ENCODE measurements at regions not wholly inside any gene's neighbourhood (a gene's known extent, or its start where the extent isn't known, plus 50 kb on each side); places are given as distances from the start of the nearest gene placed in this dataset.

GRCh38 chr4:82031376-82031927, 342.3 kb downstream of the HNRNPD start:
- no peak for DNase-seq (ENCODE audit: low read depth)

- no peak for DNase-seq (ENCODE audit: low read depth)
Measured at GRCh38 chr4:82017680-82018079, 356.1 kb downstream of the HNRNPD start.

- DNase-seq (ENCODE audit: low read depth): no peak
Measured at GRCh38 chr4:82005158-82005557, 368.6 kb downstream of the HNRNPD start.

GRCh38 chr4:81997313-81997712, 376.5 kb downstream of the HNRNPD start:
- no peak for DNase-seq (ENCODE audit: low read depth)

GRCh38 chr4:81990898-81991297, 382.9 kb downstream of the HNRNPD start:
- no peak for DNase-seq (ENCODE audit: low read depth)

- no peak for DNase-seq (ENCODE audit: low read depth)
Measured at GRCh38 chr4:81990211-81990610, 383.6 kb downstream of the HNRNPD start.

- DNase-seq (ENCODE audit: low read depth): no peak
Measured at GRCh38 chr4:81989202-81989601, 384.6 kb downstream of the HNRNPD start.

- no peak for DNase-seq (ENCODE audit: low read depth)
Measured at GRCh38 chr4:81988178-81988577, 385.6 kb downstream of the HNRNPD start.

GRCh38 chr4:81984746-81985145, 389.0 kb downstream of the HNRNPD start:
- no peak for DNase-seq (ENCODE audit: low read depth)

GRCh38 chr4:81982846-81983540, 390.8 kb downstream of the HNRNPD start:
- no peak for DNase-seq (ENCODE audit: low read depth)

GRCh38 chr4:81981218-81981617, 392.6 kb downstream of the HNRNPD start:
- DNase-seq (ENCODE audit: low read depth): no peak

- no peak for DNase-seq (ENCODE audit: low read depth)
Measured at GRCh38 chr4:81974523-81974922, 399.3 kb downstream of the HNRNPD start.

- DNase-seq (ENCODE audit: low read depth): no peak
Measured at GRCh38 chr4:81971637-81972381, 402.0 kb downstream of the HNRNPD start.

GRCh38 chr4:81971061-81971460, 402.7 kb downstream of the HNRNPD start:
- no peak for DNase-seq (ENCODE audit: low read depth)

GRCh38 chr4:81970454-81970853, 403.3 kb downstream of the HNRNPD start:
- DNase-seq (ENCODE audit: low read depth): no peak

GRCh38 chr4:81966676-81967075, 407.1 kb downstream of the HNRNPD start:
- no peak for DNase-seq (ENCODE audit: low read depth)

- DNase-seq (ENCODE audit: low read depth): no peak
Measured at GRCh38 chr4:81965911-81966310, 407.9 kb downstream of the HNRNPD start.

- no peak for DNase-seq (ENCODE audit: low read depth)
Measured at GRCh38 chr4:81965454-81965853, 408.3 kb downstream of the HNRNPD start.

- DNase-seq (ENCODE audit: low read depth): no peak
Measured at GRCh38 chr4:81963763-81964020, 410.1 kb downstream of the HNRNPD start.

GRCh38 chr4:81963015-81963762, 410.6 kb downstream of the HNRNPD start:
- no peak for DNase-seq (ENCODE audit: low read depth)

GRCh38 chr4:81960961-81961360, 412.8 kb downstream of the HNRNPD start:
- no peak for DNase-seq (ENCODE audit: low read depth)

GRCh38 chr4:81954271-81954670, 419.5 kb downstream of the HNRNPD start:
- DNase-seq (ENCODE audit: low read depth): no peak

GRCh38 chr4:81951891-81952455, 421.8 kb downstream of the HNRNPD start:
- no peak for DNase-seq (ENCODE audit: low read depth)

Measured in fibroblast of gingiva (primary cell).